Renal cortex interstitium (tissue), 11 donors: ENCODE measurements at regions not wholly inside any gene's neighbourhood (a gene's known extent, or its start where the extent isn't known, plus 50 kb on each side); places are given as distances from the start of the nearest gene placed in this dataset.
A peak's percentile ranks its signal among the peaks of the same experiment; 100 is the strongest.
"Not testable (repeated sequence)": the region's sequence is repeated elsewhere in the genome, so short reads cannot be mapped to it uniquely, and the experiment has no call there.

Experiments
- DNase-seq, 11 donors: peaks; one replicate each; pipeline ENCODE4 v3.0.0-alpha.2; 2013; ENCODE audit warnings: low read depth in 9 of 11, low spot score in 4 of 11; ENCODE audit errors: extremely low read depth in 1 of 11

DNA sequence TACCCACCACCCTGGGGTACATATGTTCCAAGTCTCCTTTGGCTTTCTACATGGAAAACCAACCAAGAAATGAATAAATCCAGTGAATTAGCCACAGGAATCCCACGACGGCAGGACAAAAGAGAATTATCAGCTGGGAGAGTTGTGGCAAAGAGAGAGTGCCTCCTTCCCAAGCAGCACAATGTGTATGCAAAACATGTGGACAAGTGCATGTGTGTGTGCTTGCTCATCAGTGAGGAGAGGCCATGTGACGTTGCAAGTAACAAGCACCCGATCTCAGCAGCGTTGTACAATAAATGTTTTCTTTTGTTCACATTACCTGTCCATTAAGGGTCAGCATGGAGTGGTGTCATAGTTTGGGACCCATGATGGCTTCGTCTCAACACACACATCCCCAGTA, 50.0 kb upstream of the EMX2 start:
- DNase-seq, result no peak

DNA sequence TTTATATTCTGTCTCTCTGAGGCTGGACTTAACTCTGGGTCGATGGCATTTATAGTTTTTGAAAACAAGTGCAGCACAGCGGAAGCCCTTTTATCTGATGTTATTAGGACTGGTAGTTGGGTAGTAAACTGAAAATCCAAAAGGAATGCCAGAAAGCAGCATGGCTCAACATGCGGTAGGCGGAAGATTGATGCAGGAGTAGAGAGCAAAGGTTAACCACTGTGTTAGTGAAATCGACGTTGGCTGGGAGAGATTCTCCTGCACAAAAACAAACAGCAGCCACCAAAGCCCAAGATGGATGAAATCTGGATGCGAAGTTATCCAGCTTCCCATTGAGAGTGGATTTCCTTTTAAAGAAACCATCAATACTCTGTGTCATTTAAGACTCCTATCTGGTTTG, 54.5 kb upstream of the EMX2 start:
- no peak for DNase-seq

GRCh38 chr10:117486606-117487005, 55.9 kb upstream of the EMX2 start:
- DNase-seq, result no peak

- no peak for DNase-seq
Observed at GRCh38 chr10:117483056-117483590, 59.4 kb upstream of the EMX2 start.

GRCh38 chr10:117481011-117481410, 61.5 kb upstream of the EMX2 start:
- DNase-seq, result not testable (repeated sequence)

DNA sequence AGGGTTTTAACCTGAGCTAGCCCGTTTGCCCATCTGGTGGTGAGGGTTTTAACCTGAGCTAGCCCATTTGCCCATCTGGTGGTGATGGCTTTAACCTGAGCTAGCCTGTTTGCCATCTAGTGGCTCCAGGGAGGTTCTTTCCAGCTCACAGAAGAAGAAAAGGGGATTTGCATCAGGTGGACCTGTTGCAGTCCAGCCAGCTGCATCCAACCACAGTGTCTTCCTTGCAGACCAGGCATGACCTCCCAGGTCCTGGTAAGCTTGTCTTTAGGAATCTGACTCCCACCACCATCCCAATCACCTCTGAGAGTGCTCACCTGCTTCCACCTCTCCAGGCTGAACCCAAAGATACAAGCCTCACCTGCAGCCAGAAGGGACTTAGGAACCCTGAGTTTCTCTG, 62.4 kb upstream of the EMX2 start:
- no peak for DNase-seq

- no peak for DNase-seq
Observed at GRCh38 chr10:117477961-117478670, 64.4 kb upstream of the EMX2 start.

DNA sequence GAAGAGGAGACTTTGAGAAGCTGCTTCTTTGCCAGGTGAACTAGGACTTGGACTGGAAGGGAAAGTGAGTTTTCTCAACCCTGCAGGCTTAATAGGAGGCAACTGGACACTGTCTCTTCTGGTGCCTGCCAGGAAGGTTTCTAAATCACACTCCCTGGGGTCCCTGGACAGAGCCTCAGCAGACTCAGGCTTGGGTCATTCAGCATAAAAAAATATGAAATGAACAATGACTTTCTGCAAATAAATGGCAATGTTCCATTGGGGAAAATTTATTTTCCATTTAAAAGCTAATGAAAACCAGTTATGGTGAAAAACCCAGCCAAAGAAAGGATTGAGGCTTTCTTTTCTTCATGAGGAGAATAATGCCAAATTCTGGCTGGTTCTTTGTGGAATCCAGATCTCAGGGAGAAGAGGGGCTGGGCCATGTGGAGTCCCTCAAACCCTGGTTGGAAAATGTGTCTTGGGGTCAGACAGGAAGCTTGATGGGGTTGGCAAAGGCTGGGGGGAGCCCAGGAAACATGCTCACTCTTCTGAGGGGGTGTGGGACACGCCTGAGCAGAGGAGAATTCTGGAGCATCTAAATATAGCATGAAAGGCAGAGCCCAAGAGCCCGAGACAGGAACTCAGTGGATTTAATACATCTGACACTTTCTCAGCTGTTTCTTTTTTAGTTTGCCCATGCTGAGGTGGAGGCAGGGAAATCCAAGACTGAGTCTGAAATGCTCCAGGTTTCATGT, 65.2 kb upstream of the EMX2 start:
- no peak for DNase-seq

- DNase-seq, result no peak
Observed at GRCh38 chr10:117476716-117477115, 65.8 kb upstream of the EMX2 start.

GRCh38 chr10:117476281-117476680, 66.3 kb upstream of the EMX2 start:
- no peak for DNase-seq

DNA sequence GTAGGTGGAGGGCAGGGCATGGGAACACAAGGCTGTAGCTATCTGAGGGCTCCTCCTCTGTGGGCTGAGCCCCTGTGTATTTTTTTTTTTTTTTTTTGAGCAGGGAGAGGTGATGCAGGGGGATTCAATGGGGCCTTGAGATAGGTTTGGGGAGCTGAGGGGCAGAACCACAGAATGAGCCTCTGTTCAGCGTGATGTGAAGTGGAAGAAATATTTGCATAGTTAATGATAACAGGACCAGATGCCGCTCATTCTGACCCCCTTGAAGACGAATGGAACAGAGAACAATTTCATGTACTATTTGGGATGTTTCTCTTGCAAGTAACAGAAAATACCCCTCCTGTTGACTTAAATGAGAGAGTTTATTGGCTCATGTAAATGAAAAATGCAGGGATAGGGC, 69.7 kb upstream of the EMX2 start:
- DNase-seq, result no peak

GRCh38 chr10:117471344-117471874, 71.1 kb upstream of the EMX2 start:
- DNase-seq, result no peak

DNA sequence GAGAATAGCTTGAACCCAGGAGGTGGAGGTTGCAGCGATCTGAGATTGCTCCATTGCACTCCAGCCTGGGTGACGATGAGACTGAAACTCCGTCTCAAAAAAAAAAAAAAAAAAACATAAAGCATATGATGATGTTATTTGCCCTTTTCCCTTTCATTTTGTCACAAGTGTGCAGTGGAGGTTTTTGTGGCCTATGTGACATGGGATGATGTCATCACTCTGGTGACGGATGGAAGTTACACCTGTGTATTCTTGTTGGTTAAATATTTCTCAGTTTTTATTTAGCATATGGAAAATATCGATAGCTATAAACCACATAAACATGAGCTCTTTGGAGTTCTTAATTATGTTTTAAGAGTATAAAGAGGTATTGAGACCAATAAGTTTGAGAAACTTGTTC, 71.8 kb upstream of the EMX2 start:
- no peak for DNase-seq

DNA sequence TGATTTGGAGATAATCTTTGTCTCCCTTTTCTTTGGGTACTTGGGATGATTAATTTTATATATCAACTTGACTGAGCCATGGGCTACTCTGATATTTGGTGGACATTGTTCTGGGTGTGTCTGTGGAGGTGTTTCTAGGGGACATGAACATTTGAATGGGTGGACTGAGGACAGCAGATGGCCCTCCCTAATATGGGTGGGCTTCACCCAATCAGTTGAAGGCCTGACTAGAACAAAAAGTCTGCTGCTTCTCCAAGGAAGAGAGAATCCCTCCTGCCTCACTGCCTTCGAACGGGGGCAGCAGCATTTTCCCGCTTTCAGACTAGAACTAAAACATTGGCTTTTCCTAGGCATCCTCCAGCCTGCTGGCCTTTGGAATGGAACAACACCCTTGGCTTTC, 73.9 kb upstream of the EMX2 start:
- DNase-seq, result no peak

DNA sequence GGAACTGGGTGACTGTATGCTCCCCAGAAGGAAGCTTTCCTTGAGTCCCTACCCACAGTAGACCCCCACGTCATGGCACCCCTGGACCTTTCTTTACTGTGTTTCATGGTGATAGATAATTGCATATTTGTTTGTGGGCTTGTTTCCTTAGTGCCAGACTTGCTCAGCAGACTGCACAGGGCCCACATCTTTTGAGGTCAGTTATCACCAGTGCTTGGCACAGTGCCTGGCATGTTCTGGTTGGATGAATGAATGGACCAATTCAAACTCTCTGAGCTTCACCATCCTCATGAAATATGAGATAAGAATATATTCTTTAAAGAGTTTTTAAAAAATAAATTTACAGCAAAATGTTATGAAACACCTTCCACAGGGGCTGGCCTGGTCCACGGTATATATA, 78.4 kb upstream of the EMX2 start:
- DNase-seq, result no peak

- DNase-seq, result no peak
Observed at GRCh38 chr10:117463545-117463920, 79.0 kb upstream of the EMX2 start.

DNA sequence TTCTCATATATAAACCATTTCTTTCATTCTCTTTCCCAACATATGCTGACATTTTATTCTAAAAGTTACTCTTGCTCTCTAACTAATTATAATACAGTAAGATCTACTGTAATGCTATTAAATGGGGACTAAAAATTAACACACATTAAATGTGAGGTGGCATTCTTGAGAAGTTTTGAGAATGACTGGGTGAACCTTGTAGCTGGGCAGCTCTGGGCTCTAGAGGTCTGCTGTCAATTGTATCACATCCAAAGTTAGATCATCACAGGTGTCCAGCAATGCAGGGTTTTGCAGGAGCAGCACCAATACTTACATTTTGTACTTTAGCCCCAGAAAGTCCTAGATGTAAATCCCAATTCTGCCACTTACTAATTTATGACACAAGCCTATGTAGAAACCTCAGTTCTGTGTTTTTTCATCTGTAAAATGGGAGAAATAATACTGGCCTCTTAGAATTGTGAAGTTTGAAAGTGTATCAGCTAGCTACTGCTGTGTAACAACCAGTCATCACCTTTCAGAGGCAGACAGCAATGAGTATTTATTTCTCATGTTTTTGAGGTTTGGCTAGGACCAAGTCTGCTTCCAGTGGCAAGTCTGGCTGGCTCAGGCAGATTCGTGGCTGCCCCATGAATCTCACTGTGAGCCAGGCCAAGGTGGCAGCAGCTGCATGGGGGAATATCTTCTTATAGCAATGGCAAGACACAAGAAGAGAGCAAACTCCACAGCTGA, 79.6 kb upstream of the EMX2 start:
- DNase-seq, result no peak

GRCh38 chr10:117462424-117462792, 80.1 kb upstream of the EMX2 start:
- no peak for DNase-seq

- peak in 10 of 11 donors; percentile 36 to 78 (median 65) for DNase-seq
Observed at GRCh38 chr10:117461766-117462423, 80.7 kb upstream of the EMX2 start.
